ENCODE measurements at regions not wholly inside any gene's neighbourhood (a gene's known extent, or its start where the extent isn't known, plus 50 kb on each side); places are given as distances from the start of the nearest gene placed in this dataset.

- Histone ChIP-seq H3K27me3 (ENCODE audit: insufficient read depth) (no peaks in the 10 kb centered on the region), H3K9ac (no peak overlapping the region), H3K4me3 (ENCODE audit: low read depth in 2 of 2, low read length in 1 of 2) (no peak overlapping the region), H3K4me1 (ENCODE audit: control insufficient read depth in 1 of 2, insufficient read depth in 2 of 2, low read depth in 1 of 2, low read length in 1 of 2) (peaks cover 0 to 5% of the 10 kb centered on the region in 2 experiments; a peak in 2 of 4 replicates), H2AFZ (ENCODE audit: low read depth) (no peak overlapping the region), H4K20me1 (ENCODE audit: insufficient read depth) (no peaks in the 10 kb centered on the region), H3K9me2 (no peaks in the 10 kb centered on the region; the same call in 1 of the 2 replicates), H3K79me2 (ENCODE audit: insufficient read depth) (no peaks in the 10 kb centered on the region), H3F3A (replicated peaks; ENCODE audit: insufficient read depth) (no peaks in the 10 kb centered on the region), H3K36me3 (replicated peaks in 1 of 2; ENCODE audit: control insufficient read depth in 1 of 2, insufficient read depth in 2 of 2, low read length in 1 of 2) (no peaks in the 10 kb centered on the region), H3K27ac (ENCODE audit: low read depth in 2 of 2, low read length in 1 of 2) (no peak overlapping the region), H3K4me2 (no peak overlapping the region), H3K9me3 (no peaks in the 10 kb centered on the region)
- TF ChIP-seq YY1 (IDR thresholded peaks at IDR 0.05; ENCODE audit: low read depth) (no peak), JUND (IDR thresholded peaks at IDR 0.05) (no peak), TEAD4 (IDR thresholded peaks at IDR 0.05; ENCODE audit: borderline replicate concordance, insufficient read depth) (no peak)
- POLR2A ChIA-PET = no interaction called here
- DNase-seq = no peak
- 40% methylated on average over 4 of the region's 4 CpGs for WGBS (ENCODE audit: low lambda C conversion rate)
- CTCF ChIA-PET = no interaction called here
Observed at GRCh38 chr5:52497133-52497693, 290.5 kb upstream of the ITGA1 start.

- Histone ChIP-seq H3K4me3 (ENCODE audit: low read depth in 2 of 2, low read length in 1 of 2) (no peak overlapping the region), H3K4me2 (no peak overlapping the region), H3K9me3 (no peaks in the 10 kb centered on the region), H3K9me2 (no peaks in the 10 kb centered on the region), H3K36me3 (replicated peaks in 1 of 2; ENCODE audit: control insufficient read depth in 1 of 2, insufficient read depth in 2 of 2, low read length in 1 of 2) (no peaks in the 10 kb centered on the region), H2AFZ (ENCODE audit: low read depth) (no peak overlapping the region), H3K27ac (ENCODE audit: low read depth in 2 of 2, low read length in 1 of 2) (no peak overlapping the region), H3K9ac (no peak overlapping the region), H4K20me1 (ENCODE audit: insufficient read depth) (no peaks in the 10 kb centered on the region), H3K27me3 (ENCODE audit: insufficient read depth) (no peaks in the 10 kb centered on the region), H3K4me1 (ENCODE audit: control insufficient read depth in 1 of 2, insufficient read depth in 2 of 2, low read depth in 1 of 2, low read length in 1 of 2) (peaks cover 0 to 8% of the 10 kb centered on the region in 2 experiments; a peak in 2 of 4 replicates), H3F3A (replicated peaks; ENCODE audit: insufficient read depth) (no peaks in the 10 kb centered on the region), H3K79me2 (ENCODE audit: insufficient read depth) (no peaks in the 10 kb centered on the region)
- CTCF ChIA-PET = interaction anchor here (0.6 kb wide), 1 partner anchor 11 kb away, joined by 3 read pairs; no protein-coding TSS in a partner anchor
- TF ChIP-seq SMC3 (IDR thresholded peaks at IDR 0.05; ENCODE audit: low read depth, low read length) (no peak), SIN3A (IDR thresholded peaks at IDR 0.05; ENCODE audit: borderline replicate concordance, low read depth, low read length) (no peak), REST (IDR thresholded peaks at IDR 0.05; ENCODE audit: low read depth, low read length) (no peak), USF2 (IDR thresholded peaks at IDR 0.05; ENCODE audit: borderline replicate concordance, low read depth, low read length) (no peak), CTCF (IDR thresholded peaks at IDR 0.05) (no peak), JUND (IDR thresholded peaks at IDR 0.05) (no peak), YY1 (IDR thresholded peaks at IDR 0.05; ENCODE audit: low read depth) (no peak), EP300 (IDR thresholded peaks at IDR 0.05; ENCODE audit: borderline replicate concordance in 1 of 2, low read depth in 1 of 2, low read length in 1 of 2) (no peak), FOXM1 (IDR thresholded peaks at IDR 0.05; ENCODE audit: low read depth) (no peak), MXI1 (IDR thresholded peaks at IDR 0.05; ENCODE audit: low read depth, low read length) (no peak), RFX5 (IDR thresholded peaks at IDR 0.05; ENCODE audit: low read length) (no peak), NFIC (IDR thresholded peaks at IDR 0.05; ENCODE audit: borderline replicate concordance) (no peak)
- POLR2A ChIA-PET = no interaction called here
- no peak for DNase-seq
Observed at GRCh38 chr5:52498607-52499006, 289.1 kb upstream of the ITGA1 start.
